T-helper 2 cell treated with Interferon-gamma antibody and Interleukin-4, amounts not matched to agents 5 μg/mL and 100 μg/mL, for 36 hours (primary cell): ENCODE measurements at regions not wholly inside any gene's neighbourhood (a gene's known extent, or its start where the extent isn't known, plus 50 kb on each side); places are given as distances from the start of the nearest gene placed in this dataset.

Experiments used
- DNase-seq: peaks from one replicate; pipeline ENCODE4 v3.0.0; 2021; ENCODE audit warnings: low spot score
- H3K27ac Mint-ChIP-seq: one replicate; pipeline ENCODE4 v1.8.0; 2021; ENCODE audit warnings: mild to moderate bottlenecking, mixed read lengths
- H3K27me3 Mint-ChIP-seq: one replicate; pipeline ENCODE4 v1.8.0; 2021; ENCODE audit warnings: low read depth, mixed read lengths
- H3K36me3 Mint-ChIP-seq: one replicate; pipeline ENCODE4 v1.8.0; 2021; ENCODE audit warnings: low read depth, mixed read lengths
- H3K4me1 Mint-ChIP-seq: one replicate; pipeline ENCODE4 v1.8.0; 2021; ENCODE audit warnings: low read depth, mixed read lengths
- H3K4me3 Mint-ChIP-seq: one replicate; pipeline ENCODE4 v1.8.0; 2022; ENCODE audit warnings: mild to moderate bottlenecking, moderate library complexity, mixed read lengths
- H3K9me3 Mint-ChIP-seq: one replicate; pipeline ENCODE4 v1.8.0; 2021; ENCODE audit warnings: mixed read lengths

GRCh38 chr10:129402459-129402858, 64.6 kb upstream of the MGMT start:
- no peaks in the 10 kb centered on the region for H3K4me1 Mint-ChIP-seq
- H3K27ac Mint-ChIP-seq, result no peak overlapping the region
- no peak for DNase-seq

GRCh38 chr10:129404091-129404490, 63.0 kb upstream of the MGMT start:
- Mint-ChIP-seq H3K4me3 (no peak overlapping the region), H3K4me1 (no peaks in the 10 kb centered on the region), H3K9me3 (no peaks in the 10 kb centered on the region), H3K36me3 (no peaks in the 10 kb centered on the region), H3K27me3 (no peaks in the 10 kb centered on the region), H3K27ac (no peak overlapping the region)
- no peak for DNase-seq

More at GRCh38 chr10:129402459-129402858, 64.6 kb upstream of the MGMT start:
- Mint-ChIP-seq H3K9me3 (no peaks in the 10 kb centered on the region), H3K27me3 (no peaks in the 10 kb centered on the region), H3K4me3 (no peak overlapping the region), H3K36me3 (no peaks in the 10 kb centered on the region)

DNA sequence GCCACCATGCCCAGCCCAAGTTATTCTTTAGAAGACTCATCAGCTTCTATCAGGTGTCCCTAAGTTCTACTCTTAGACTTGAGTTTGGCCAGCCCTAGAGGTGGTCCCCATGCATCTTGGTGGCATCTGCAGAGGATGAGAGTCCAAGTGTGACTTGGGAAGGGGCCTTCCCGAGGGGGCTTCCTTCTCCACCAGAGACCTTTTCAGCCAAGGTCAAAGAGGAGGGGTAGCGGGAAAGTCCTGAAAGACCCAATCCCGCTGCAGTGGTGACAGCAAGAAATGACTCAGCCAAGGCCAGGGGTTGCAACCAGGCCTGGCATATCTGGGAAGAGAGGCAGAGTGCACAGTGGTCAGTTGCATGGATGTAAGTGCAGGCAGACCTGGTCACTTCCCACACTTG, 61.7 kb upstream of the MGMT start:
- H3K4me1 Mint-ChIP-seq, result no peaks in the 10 kb centered on the region
- no peaks in the 10 kb centered on the region for H3K9me3 Mint-ChIP-seq
- no peak overlapping the region for H3K27ac Mint-ChIP-seq
- DNase-seq, result no peak
- no peak overlapping the region for H3K4me3 Mint-ChIP-seq
- no peaks in the 10 kb centered on the region for H3K27me3 Mint-ChIP-seq
- H3K36me3 Mint-ChIP-seq, result no peaks in the 10 kb centered on the region

- Mint-ChIP-seq H3K27me3 (no peaks in the 10 kb centered on the region), H3K4me1 (no peaks in the 10 kb centered on the region), H3K4me3 (no peak overlapping the region), H3K27ac (no peak overlapping the region), H3K9me3 (no peaks in the 10 kb centered on the region), H3K36me3 (no peaks in the 10 kb centered on the region)
- DNase-seq, result no peak
Observed at GRCh38 chr10:129410688-129411392, 56.2 kb upstream of the MGMT start.

DNA sequence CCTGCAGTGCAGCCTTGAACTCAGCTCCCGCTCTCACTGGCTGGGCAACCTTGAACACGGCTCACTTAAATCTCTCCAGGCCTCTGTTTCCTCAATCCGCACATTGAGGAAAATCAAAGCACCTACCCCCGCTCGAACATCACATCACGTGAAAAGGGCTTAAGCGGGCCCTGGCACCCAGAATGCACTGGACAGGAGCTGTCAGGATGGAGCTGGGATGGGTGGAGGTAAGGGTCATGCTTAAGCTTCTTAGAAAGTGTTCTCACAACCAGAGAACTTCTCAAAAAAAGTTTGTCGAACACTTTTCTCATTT, 55.7 kb upstream of the MGMT start:
- H3K9me3 Mint-ChIP-seq, result no peaks in the 10 kb centered on the region
- H3K4me1 Mint-ChIP-seq, result no peaks in the 10 kb centered on the region
- no peak for DNase-seq
- no peaks in the 10 kb centered on the region for H3K27me3 Mint-ChIP-seq
- H3K27ac Mint-ChIP-seq, result no peak overlapping the region
- H3K4me3 Mint-ChIP-seq, result no peak overlapping the region
- H3K36me3 Mint-ChIP-seq, result no peaks in the 10 kb centered on the region

GRCh38 chr10:129411772-129412171, 55.3 kb upstream of the MGMT start:
- no peaks in the 10 kb centered on the region for H3K27me3 Mint-ChIP-seq
- no peak for DNase-seq
- no peak overlapping the region for H3K4me3 Mint-ChIP-seq
- H3K4me1 Mint-ChIP-seq, result no peaks in the 10 kb centered on the region
- no peaks in the 10 kb centered on the region for H3K36me3 Mint-ChIP-seq
- no peaks in the 10 kb centered on the region for H3K9me3 Mint-ChIP-seq
- no peak overlapping the region for H3K27ac Mint-ChIP-seq

DNA sequence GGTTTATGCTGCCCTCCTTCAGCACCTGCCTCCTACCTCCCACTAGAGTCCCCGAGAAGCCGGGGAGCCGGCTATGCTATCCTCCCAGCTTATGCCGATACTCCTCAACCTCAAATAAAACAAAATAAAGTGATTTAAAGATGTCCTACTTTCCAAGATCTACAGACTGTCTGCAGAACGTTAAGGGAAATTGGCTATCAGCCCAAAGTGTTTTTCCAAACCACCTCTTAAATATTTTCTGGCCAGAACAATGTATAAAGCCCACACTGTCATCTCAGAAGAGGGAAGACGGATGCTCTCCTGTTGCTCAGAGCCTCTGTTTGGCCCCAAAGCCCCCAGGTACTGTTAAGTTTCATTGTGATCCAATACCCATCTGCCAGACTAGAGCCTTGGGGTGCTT, 54.0 kb upstream of the MGMT start:
- Mint-ChIP-seq H3K36me3 (no peaks in the 10 kb centered on the region), H3K27me3 (no peaks in the 10 kb centered on the region), H3K27ac (no peak overlapping the region), H3K9me3 (no peaks in the 10 kb centered on the region), H3K4me1 (no peaks in the 10 kb centered on the region), H3K4me3 (no peak overlapping the region)
- DNase-seq, result no peak

DNA sequence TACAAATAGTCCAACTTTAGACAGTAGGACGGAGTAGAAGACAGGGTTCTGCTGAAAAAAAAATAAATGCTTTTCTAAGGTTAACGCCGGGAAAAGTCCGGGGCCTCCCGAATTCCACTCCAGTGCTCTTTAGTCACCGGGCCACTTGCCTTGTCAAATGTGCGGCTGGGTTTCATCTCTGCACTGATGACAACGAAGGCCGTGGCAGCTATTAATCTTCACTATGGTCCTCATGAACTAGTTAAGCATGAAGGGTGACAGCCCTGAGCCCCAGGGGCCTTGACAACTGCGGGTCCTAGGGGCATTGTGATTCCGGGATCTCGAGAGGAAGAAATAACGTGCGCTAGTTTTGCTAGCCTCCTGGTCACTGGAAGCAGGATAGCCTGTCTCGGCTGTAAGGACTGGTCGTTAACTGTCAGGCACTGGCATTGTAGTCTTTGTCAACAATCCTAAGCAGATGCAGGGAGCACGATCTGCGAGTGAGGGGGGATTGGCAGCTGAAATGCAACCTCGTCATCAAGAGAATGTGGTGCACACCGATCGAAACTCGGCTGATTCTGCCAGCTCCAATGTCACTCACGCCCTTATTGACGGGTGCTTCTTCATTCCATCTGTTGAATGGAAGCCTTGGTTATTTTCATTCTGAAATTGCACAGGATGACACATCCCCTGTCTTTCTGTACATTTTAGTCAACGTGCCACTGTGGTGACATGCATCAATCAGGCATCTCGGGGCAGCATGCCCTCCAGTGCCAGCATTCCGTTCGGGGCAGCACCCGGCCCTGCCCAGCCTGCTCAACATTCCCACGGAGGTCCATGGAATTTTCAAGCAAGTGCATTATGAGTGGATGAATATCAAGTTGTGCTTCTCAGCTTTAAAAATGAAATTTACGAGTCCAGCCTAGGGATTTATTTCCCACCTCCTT, 51.6 kb upstream of the MGMT start:
- H3K4me3 Mint-ChIP-seq, result no peak overlapping the region
- no peak overlapping the region for H3K27ac Mint-ChIP-seq
- no peaks in the 10 kb centered on the region for H3K36me3 Mint-ChIP-seq
- H3K4me1 Mint-ChIP-seq, result no peaks in the 10 kb centered on the region
- no peaks in the 10 kb centered on the region for H3K27me3 Mint-ChIP-seq
- no peak for DNase-seq
- no peaks in the 10 kb centered on the region for H3K9me3 Mint-ChIP-seq

DNA sequence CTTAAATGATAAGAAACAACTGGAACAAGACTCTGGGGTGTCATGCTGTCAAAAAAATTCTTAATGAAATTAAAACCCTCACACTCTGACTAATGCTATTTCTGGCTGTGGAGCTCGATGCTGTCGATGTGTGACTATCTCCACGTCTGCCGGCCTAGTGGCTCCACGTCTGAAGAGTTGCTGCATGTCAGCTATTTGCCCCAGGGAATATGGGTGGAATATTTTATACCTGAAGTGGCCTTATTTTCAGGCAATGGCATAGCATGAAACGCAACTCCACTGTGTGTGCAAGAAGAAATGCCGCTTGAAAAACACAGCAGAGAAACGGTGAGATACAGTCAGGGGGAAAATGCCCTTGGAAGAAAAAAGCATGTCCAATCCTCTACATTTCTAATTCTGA, 50.9 kb upstream of the MGMT start:
- H3K9me3 Mint-ChIP-seq, result no peaks in the 10 kb centered on the region
- no peaks in the 10 kb centered on the region for H3K27me3 Mint-ChIP-seq
- no peak overlapping the region for H3K27ac Mint-ChIP-seq
- no peaks in the 10 kb centered on the region for H3K36me3 Mint-ChIP-seq
- no peak overlapping the region for H3K4me3 Mint-ChIP-seq
- DNase-seq, result no peak
- no peaks in the 10 kb centered on the region for H3K4me1 Mint-ChIP-seq

GRCh38 chr10:129416956-129417765, 49.9 kb upstream of the MGMT start:
- no peak for DNase-seq
- Mint-ChIP-seq H3K4me3 (no peak overlapping the region), H3K27ac (no peak overlapping the region), H3K36me3 (no peaks in the 10 kb centered on the region), H3K4me1 (no peaks in the 10 kb centered on the region), H3K27me3 (no peaks in the 10 kb centered on the region), H3K9me3 (no peaks in the 10 kb centered on the region)
